AG09319 (cell line): ENCODE measurements at regions not wholly inside any gene's neighbourhood (a gene's known extent, or its start where the extent isn't known, plus 50 kb on each side); places are given as distances from the start of the nearest gene placed in this dataset.

Source experiments
- DNase-seq: peaks from one replicate; pipeline ENCODE4 v3.0.0-alpha.2; 2010; ENCODE audit warnings: low read depth; ENCODE audit errors: extremely low read depth
- TF ChIP-seq, protein P1 (sequence below): IDR thresholded peaks from 2 replicates; pipeline ENCODE4 v1.5.1; 2011; ENCODE audit warnings: low read depth, mild to moderate bottlenecking, inconsistent platforms, low read length, moderate library complexity

DNA sequence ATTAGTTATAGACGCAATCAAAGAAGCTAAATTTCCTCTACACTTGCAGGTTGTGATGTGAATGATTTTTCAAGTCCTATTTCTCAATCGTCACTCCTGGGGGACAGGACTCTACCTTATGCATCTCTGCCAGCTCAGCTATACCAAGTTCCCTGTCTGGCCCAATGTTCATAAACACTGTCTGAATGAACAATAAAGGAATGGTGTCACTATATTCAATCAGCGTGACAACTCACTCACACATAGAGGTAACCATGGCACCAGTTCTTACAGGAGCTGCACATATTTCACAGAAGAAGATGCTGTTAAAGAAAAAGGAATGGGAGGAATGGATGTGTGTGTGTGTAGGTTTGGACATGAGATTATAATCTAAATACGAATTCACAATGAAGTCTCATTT lies 280.6 kb downstream of the PPP1R2C start:
- TF ChIP-seq, protein P1, sequence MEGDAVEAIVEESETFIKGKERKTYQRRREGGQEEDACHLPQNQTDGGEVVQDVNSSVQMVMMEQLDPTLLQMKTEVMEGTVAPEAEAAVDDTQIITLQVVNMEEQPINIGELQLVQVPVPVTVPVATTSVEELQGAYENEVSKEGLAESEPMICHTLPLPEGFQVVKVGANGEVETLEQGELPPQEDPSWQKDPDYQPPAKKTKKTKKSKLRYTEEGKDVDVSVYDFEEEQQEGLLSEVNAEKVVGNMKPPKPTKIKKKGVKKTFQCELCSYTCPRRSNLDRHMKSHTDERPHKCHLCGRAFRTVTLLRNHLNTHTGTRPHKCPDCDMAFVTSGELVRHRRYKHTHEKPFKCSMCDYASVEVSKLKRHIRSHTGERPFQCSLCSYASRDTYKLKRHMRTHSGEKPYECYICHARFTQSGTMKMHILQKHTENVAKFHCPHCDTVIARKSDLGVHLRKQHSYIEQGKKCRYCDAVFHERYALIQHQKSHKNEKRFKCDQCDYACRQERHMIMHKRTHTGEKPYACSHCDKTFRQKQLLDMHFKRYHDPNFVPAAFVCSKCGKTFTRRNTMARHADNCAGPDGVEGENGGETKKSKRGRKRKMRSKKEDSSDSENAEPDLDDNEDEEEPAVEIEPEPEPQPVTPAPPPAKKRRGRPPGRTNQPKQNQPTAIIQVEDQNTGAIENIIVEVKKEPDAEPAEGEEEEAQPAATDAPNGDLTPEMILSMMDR = no peak
- DNase-seq = no peak

DNA sequence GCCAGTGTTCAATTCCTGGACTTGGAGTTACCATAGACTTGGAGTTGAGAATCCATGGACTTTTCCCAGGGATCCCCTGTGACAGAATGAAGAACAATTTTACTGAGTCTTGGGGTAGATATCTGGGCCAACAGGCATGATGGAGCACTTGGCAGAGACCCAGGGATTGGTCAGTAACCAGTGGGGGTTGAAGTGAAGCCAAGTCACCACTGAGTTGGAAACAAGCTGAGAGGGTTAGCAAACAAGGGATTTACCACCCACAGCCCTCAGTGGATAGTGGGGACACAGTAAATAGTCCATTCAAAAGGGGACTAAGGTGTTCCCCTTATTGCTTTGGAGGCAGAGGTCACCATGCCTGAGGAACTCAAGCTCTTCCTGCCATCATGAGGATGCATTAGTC lies 281.7 kb downstream of the PPP1R2C start:
- DNase-seq = no peak
- TF ChIP-seq, protein P1 = no peak

DNA sequence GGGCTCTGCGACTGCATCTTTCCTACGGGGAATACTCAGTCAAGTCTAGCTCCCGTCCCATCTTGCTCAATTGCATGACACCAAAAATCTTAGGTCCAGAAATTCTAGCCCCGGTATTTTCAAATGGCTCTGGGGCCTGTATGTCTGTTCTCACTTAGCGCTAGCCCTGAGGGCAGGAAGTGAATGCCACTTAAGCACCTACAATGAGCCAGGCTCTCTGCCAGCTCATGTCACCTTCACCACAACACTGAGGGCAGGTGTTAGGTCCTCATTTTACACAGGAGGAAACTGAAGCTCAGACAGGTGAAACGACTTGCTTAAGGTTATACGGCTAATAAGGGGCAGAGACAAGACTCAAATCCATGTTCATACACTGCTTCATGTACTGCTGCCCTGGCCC lies 282.8 kb downstream of the PPP1R2C start:
- DNase-seq = no peak
- TF ChIP-seq, protein P1 = no peak

DNA sequence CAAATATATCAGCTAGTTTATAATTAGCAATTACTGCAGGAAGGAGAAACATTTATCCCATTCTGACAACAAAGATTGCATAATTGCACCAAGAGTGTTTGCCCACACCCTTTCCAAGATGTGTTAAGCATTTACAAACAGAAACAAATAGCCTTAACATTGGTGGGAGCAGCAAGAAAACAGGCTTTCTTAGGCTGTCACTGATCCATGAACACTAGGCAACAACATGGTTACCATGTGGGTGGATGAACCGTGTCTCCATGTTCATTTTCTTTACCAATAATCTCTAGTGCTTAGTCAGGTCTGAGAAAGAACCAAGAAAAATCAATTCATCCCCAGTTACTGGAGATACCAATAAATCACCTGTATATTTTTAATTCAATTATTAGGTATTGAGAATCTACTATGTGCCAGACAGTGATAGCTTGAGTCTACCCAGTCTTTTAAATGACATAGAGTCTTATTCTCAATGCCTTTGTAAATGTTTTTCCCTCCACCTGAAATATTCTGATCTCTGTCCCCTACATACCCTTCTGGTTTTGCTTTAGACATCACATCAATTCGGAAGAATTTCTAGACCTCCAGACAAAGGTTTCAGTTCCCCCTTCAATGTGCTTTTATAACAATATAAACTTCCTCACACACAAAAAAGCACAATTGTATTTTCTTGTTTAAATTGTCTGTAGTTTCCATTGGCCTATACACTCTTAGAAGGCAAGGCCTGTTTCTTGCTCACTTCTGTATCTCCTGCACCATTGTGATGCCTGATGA lies 286.6 kb downstream of the PPP1R2C start:
- DNase-seq = no peak
- TF ChIP-seq, protein P1 = no peak

DNA sequence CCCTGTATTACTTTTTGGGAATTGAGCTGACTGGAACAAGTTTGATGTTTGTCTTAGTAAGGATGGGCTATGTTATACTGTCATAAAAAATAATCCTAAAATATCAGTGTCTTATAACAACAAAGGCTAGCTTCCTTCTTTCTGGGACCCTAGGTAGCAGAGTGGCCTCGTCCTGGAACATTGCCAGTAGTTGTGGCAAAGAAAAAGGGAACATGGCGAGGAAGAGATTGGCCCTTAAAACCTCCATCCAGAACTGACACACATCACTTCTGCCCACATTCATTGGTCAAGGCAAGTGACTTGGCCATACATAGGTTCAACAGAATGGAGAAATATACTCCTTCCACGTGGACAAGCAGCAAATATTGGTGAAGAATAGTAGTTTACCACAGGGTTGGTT lies 287.9 kb downstream of the PPP1R2C start:
- TF ChIP-seq, protein P1 = no peak
- no peak for DNase-seq

DNA sequence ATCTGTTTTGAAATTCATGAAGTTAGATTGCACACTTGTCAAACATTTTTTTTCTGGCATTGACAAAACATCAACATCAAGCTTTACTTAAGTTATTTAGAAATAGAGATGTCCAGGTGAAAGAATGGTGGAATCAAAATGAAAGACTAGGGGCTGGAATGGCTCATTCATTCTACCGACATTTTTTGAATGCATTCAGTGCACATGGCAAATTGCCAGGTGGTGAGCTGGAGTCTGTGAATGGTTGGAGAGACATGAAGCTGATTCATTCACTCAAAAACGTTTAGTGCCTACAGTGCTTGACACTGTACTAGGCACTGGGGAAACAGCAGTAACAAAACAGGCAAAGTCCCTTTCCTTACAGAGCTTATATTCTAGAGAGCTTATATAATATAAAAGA lies 292.4 kb downstream of the PPP1R2C start:
- no peak for DNase-seq
- TF ChIP-seq, protein P1 = no peak

DNA sequence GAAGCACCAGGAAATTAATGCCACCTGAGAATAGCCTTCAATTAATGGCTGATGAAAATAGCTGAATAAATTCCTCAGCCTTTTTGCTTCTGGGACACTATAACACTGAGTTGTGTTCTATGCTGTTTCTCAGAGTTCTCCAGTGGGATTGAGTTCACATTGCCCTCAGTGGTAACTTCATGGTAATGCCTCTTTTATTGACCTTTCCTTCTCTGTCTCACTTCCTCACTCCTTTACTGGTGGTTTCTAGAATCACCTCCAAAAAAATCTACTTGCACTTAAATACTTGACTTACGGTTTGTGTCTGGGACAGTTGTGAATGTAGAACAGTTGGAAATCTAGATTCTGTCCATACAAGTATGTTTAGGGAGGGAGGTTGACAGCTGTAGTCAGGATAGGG lies 293.7 kb downstream of the PPP1R2C start:
- TF ChIP-seq, protein P1 = no peak
- no peak for DNase-seq
